Myocyte (in vitro differentiated cells): ENCODE measurements at regions not wholly inside any gene's neighbourhood (a gene's known extent, or its start where the extent isn't known, plus 50 kb on each side); places are given as distances from the start of the nearest gene placed in this dataset.

ENCODE experiments used
- DNase-seq: peaks from one replicate; pipeline ENCODE4 v3.0.0-alpha.2; 2012; ENCODE audit warnings: low read depth

DNA sequence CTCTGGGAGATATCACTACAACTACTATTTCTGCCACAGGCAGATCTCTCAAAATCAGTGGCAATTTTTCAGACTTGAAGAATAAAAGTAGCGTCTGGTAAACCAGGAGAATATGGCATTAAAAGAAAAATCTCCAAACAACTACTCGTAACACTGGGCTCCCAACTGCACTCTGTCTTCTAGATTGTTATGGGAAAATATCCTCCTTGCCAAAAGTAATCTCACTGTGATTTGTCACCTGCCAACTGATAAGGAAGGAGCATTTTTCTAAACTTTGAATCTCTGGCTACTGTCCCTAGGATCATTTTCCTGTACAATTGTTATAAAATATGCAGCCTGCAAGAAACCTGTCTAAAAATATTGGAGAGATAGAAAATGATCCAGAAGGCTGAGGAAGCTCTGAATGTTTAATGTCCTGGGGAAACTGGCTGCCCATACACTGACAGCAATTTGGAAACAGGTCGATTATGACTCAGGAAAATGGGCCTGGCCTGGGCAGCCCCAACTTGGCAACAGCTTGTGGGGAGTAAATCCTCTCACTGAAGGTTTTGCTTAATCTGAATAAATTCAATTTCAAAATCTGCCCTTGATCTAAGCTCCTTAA, 90.5 kb upstream of the DBX1 start:
- no peak for DNase-seq

DNA sequence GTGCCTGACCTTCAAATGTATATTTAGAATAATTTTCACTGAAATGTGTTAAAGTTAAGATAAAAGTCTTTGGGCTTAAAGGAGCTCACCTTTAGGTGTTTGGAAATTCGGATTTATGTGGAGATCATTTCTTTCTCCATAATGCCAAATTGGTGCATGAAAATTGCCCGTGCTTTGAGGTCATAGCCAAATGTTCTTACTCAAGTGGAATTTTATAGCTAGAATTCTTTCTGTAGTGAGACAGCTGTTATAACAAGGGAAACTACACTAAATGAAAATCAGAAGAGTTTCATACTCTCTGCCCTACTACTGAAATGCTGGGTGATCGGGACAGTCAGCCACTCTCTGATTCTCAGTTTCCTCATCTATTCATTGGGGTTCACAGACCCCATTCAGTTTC, 89.5 kb upstream of the DBX1 start:
- DNase-seq = no peak

DNA sequence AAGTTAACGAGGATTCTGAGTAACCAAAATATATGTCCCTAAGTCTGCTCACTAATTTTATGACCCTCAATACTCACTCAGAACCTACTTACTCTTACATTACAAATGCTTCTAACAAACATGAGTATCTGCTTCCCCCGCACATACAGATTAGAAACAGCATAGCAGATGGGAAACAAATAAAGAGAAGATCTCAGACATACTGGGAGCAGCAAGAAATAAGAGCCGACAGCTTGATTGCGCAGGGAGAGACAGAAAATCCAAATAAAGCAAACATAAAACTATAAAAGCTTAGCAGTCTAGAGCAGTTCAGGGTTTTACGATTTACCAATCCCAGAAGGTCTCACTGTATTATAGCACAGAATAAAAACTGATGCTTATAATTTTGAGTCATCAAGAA, 89.1 kb upstream of the DBX1 start:
- no peak for DNase-seq

DNA sequence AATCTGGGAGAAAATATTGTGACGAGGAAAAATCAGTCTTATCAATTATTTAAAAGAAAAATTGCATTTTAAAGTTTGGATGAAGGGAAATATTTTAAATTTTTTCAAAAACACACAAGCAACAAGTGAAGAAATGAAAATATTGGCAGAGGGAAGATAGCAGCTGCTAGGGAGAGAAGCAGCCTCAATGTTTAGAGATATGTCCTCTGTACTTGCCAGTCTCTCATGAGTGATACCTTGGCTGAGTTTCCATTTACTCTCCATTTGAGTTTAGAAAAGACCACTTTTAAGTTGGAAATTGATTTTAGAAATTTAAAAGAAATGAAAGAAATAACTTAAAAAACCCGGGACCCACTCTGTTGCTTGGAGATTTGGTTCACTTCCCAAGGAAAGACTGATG, 88.6 kb upstream of the DBX1 start:
- DNase-seq = no peak

DNA sequence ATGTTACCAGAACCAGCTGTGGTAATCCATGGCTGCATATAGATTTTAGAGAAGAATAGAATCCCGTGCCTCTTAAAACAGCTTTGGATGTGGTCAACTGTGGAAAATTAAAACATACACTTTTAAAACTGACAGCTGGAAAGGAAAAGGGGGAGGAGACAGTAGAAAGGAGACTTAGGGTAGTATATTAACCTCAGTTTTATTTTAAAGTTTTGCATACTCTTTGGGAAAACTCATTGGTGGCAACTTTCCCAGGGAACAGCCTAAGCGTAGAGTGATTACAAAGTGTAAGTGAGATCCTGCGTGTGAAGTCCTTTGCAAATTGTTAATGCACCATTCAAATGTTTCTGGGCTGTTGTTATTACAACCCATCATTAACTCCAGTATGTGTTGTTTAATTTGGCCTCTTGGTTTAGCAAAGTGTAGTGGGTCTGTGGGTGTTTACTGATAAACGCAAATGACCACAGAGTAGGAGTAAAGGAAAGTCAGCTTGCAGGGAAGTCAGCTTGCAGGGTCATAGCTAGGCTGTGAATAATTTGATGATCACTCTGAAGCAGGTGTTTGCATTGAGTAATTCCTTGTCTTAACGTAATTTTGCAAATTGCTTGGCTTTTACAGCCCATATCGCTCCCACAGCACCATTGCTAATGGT, 88.0 kb upstream of the DBX1 start:
- no peak for DNase-seq

DNA sequence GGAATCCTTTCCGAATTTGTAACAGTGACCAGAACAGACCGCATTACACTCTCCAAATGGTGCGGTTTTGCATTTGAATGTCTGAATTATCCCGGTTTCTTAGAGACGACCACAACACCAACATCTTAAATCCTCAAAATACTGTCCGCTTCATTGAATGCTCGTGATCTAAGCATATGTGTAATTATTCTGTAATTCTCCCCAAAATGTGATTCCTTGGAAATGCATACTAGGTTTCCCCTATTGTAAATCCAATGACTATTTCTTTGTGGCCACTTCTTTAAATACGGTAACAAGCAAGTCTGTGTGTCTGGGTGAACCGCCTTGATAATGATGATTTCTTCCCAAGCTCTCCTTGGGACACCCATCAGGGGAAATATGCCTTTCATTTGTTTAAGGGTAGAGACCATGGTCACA, 87.3 kb upstream of the DBX1 start:
- peak; percentile 9 for DNase-seq

DNA sequence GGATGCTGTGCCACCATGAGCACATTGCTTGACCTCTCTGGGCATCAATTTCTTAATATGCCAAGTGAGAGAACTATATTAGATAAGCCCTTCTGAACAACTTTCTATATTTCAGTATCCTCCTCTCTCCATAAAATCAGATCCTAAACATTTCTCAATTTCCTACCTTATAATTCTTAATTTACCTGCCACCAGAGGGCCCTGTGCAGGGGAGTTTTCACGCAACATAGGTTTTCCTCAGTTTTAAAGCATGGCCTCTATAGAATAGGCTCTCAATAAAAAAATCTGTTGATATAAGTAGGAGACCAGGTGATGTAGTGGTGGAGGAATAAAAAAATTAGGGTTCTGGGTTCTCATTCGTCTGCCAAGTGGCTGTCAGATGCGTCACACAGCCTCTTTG, 83.7 kb upstream of the DBX1 start:
- DNase-seq = no peak

DNA sequence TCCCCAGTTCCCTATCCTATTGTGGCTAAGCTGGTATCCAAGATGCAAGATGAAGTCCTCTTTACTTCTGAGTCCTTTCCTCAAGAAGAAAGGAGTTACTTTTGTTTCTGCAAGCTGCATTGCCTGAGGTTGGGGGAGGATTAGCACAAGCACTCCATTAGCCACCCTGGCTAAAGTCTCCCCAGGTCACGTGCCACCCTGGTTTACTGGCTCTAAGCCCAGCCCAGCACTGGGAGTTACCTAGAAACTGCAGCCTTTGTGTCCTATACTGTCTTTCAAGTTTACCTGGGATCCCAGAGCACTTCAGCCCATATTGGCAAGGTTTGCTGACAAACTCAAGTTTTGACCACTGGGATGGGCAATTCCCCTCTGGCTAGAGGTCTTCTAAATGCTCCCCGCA, 78.4 kb upstream of the DBX1 start:
- DNase-seq = no peak

DNA sequence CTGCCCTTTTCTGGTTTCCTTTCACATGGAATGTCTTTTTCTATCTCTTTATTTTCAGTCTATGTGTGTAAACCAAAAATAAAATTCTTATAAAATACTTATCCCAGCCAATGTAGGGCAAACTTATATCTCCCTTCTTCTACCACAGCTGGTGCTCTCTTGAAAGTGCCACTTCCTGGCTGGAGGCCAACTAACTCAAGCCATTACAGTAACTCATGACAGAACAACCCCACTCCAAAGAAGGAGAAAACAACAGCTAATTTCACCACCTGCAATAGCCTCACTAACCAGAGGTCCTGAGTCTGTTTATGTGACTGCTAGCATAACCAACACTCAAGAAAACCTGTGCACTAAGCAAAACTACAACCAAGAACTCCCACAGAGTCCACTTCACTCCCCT, 74.9 kb upstream of the DBX1 start:
- DNase-seq = no peak

DNA sequence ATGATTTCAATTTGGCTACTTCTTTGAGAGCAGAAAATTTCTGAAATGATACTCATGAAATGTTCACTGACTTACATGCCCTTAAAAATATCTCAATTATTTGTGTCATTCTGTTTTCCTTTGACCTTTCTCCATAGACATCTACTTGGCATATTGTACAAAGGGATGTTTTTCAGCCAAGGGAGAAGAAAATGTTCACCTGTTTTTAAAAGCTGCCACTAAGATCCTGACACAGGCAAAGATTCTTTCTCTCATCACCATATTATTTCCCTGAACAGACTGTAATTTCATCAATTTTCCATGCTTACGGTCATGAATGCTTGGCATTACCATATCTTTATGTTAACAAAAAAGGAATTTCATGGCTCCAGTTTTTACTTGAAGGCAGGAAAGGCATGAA, 67.4 kb upstream of the DBX1 start:
- no peak for DNase-seq

DNA sequence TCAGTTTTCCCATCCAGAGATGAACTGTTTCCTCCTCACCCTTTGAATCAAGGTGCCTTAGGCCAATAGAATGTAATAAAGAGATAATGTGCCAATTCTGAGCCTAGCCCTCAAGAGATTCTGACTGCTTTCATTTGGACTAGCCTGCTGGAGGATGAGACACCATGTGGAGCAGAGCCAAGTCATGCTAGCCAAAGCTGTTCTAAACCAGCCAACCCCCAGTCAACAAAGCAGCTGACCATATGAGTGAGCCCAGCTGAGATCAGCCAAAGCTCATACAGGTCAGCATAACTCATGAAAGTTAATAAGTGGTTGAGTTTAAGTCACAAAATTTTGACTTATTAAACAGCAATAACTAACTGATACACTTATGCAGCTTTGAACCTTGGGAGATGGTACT, 66.7 kb upstream of the DBX1 start:
- DNase-seq = peak; percentile 13

DNA sequence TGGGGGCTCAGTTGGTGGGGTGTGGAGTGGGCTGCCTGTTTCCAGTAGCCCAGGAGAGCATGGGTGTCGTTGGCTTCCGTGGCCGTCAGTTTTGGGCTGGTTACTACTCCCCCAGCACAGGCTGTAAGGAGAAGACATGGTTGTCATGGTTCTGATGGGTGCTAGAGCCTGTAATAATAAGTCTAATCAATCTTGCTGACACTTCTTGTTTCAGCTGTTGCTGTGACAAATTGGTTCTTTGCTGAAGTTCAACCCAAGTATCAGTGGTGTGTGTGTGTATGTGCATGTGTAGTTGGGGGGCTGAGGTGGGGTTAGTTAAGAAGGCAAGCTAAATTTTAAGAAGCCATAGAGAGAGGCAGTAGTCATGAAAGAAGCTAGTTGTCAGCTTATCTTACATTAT, 61.3 kb upstream of the DBX1 start:
- DNase-seq = no peak

DNA sequence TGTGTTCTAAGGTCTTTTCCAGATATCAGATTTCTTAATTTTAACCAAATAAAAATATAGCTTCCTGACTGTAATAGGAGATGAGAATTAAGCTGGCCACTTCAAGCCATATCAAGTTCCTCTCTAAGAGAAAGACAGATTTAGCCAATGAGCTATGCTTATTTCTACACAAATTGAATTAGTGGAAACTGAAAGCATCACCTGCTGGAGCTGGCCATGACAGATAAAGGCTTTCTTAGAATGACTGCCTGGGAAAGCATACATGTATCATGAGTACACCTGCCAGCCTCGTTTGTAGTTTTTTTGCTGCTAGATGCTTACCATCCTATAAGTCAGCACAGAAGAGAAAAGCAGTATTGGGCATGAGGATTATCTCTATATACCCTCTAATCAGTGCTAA, 53.5 kb upstream of the DBX1 start:
- no peak for DNase-seq

DNA sequence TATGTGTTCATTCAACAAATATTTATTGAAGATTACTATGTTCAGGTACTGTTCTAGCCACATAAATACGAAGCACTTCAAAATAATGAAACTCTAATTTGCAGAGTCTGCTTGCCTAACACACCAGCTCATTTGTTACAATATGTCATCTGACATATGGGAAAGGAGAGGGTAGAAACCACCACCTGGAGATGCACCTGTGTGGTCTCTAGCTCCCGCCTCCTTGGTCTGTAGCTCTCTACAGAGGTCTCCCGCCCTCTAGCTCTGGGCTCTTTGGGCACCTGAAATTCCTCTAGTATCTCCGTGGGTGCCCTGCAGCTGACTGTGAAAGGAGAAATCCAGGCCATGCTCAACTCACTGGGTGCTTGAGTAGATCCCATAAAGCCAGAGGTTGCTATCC, 51.4 kb upstream of the DBX1 start:
- no peak for DNase-seq
